NCI-H748 treated with DMSO at 0.1 percent for 48 hours (cell line): ENCODE measurements at regions not wholly inside any gene's neighbourhood (a gene's known extent, or its start where the extent isn't known, plus 50 kb on each side); places are given as distances from the start of the nearest gene placed in this dataset.
A peak's percentile ranks its signal among the peaks of the same experiment; 100 is the strongest.

ENCODE experiments used
- DNase-seq: peaks from one replicate; lab custom pipeline; 2025; lab: John Stamatoyannopoulos, UW

GRCh38 chr3:148585671-148586379 is 111.9 kb upstream of the AGTR1 start:
- no peak for DNase-seq

GRCh38 chr3:148588291-148588690 is 109.4 kb upstream of the AGTR1 start:
- no peak for DNase-seq

GRCh38 chr3:148591525-148591924 is 106.2 kb upstream of the AGTR1 start:
- no peak for DNase-seq

GRCh38 chr3:148598619-148599018 is 99.1 kb upstream of the AGTR1 start:
- DNase-seq: no peak

- DNase-seq: no peak
These were observed 98.2 kb upstream of the AGTR1 start for GRCh38 chr3:148599481-148599880.

- DNase-seq: no peak
These were observed 97.3 kb upstream of the AGTR1 start for GRCh38 chr3:148600440-148600839.

GRCh38 chr3:148600902-148601765 is 96.6 kb upstream of the AGTR1 start:
- peak; percentile 19 for DNase-seq

GRCh38 chr3:148601766-148602685 is 95.7 kb upstream of the AGTR1 start:
- DNase-seq: no peak

GRCh38 chr3:148604270-148605085 is 93.2 kb upstream of the AGTR1 start:
- DNase-seq: no peak

- DNase-seq: no peak
These were observed 92.2 kb upstream of the AGTR1 start for GRCh38 chr3:148605521-148605920.

- no peak for DNase-seq
These were observed 90.7 kb upstream of the AGTR1 start for GRCh38 chr3:148606979-148607378.

GRCh38 chr3:148607491-148607890 is 90.2 kb upstream of the AGTR1 start:
- no peak for DNase-seq

- DNase-seq: no peak
These were observed 85.4 kb upstream of the AGTR1 start for GRCh38 chr3:148612278-148612677.

GRCh38 chr3:148615382-148615781 is 82.3 kb upstream of the AGTR1 start:
- DNase-seq: no peak

- no peak for DNase-seq
These were observed 72.5 kb upstream of the AGTR1 start for GRCh38 chr3:148625095-148625736.

GRCh38 chr3:148625991-148626390 is 71.7 kb upstream of the AGTR1 start:
- DNase-seq: no peak

- no peak for DNase-seq
These were observed 68.7 kb upstream of the AGTR1 start for GRCh38 chr3:148629006-148629405.

- no peak for DNase-seq
These were observed 66.4 kb upstream of the AGTR1 start for GRCh38 chr3:148631124-148631903.

- no peak for DNase-seq
These were observed 56.0 kb upstream of the AGTR1 start for GRCh38 chr3:148641722-148642121.

GRCh38 chr3:148642214-148642613 is 55.5 kb upstream of the AGTR1 start:
- no peak for DNase-seq
